HL-60 (cell line): ENCODE measurements at regions not wholly inside any gene's neighbourhood (a gene's known extent, or its start where the extent isn't known, plus 50 kb on each side); places are given as distances from the start of the nearest gene placed in this dataset.

Experiments
- DNase-seq, 2 experiments: peaks; one replicate each; pipeline ENCODE4 v3.0.0-alpha.2; 2010 to 2020; ENCODE audit warnings: low read depth in 1 of 2, low spot score in 1 of 2
- H3K27ac ChIP-seq: fragments of 250-450 bp; sonication (Bioruptor Pico); replicated peaks from 2 replicates; pipeline ENCODE4 v1.5.1; 2020; ENCODE audit warnings: mild to moderate bottlenecking, moderate library complexity
- H3K27me3 ChIP-seq: fragments of 250-450 bp; sonication (Bioruptor Pico); 2 replicates; pipeline ENCODE4 v1.5.1; 2021; ENCODE audit warnings: mild to moderate bottlenecking, moderate library complexity; ENCODE audit not compliant: insufficient read depth, poor library complexity, severe bottlenecking
- H3K4me3 ChIP-seq: replicated peaks from 2 replicates; pipeline ENCODE4 v1.5.1; 2011; ENCODE audit warnings: mild to moderate bottlenecking, control low read depth, low read length; ENCODE audit not compliant: insufficient read depth
- CTCF ChIP-seq: IDR thresholded peaks from one replicate; pipeline ENCODE4 v1.5.1; 2011; ENCODE audit warnings: low read length, control low read depth, inconsistent platforms; ENCODE audit not compliant: insufficient read depth
- GABPA ChIP-seq: IDR thresholded peaks from 2 replicates; pipeline ENCODE4 v1.6.1; 2012; ENCODE audit warnings: low read depth
- POLR2AphosphoS5 ChIP-seq: IDR thresholded peaks from 2 replicates; pipeline ENCODE4 v1.6.1; 2012; ENCODE audit warnings: low read depth
- SPI1 ChIP-seq: IDR thresholded peaks from 2 replicates; pipeline ENCODE4 v1.6.1; 2012; ENCODE audit warnings: low read depth, mild to moderate bottlenecking, borderline replicate concordance
- TF ChIP-seq, protein P1 (sequence below): IDR thresholded peaks from 2 replicates; pipeline ENCODE4 v1.6.1; 2012; ENCODE audit warnings: low read depth; ENCODE audit not compliant: insufficient replicate concordance

- TF ChIP-seq SPI1 (no peak), GABPA (no peak), CTCF (no peak), POLR2AphosphoS5 (no peak)
- TF ChIP-seq, protein P1, sequence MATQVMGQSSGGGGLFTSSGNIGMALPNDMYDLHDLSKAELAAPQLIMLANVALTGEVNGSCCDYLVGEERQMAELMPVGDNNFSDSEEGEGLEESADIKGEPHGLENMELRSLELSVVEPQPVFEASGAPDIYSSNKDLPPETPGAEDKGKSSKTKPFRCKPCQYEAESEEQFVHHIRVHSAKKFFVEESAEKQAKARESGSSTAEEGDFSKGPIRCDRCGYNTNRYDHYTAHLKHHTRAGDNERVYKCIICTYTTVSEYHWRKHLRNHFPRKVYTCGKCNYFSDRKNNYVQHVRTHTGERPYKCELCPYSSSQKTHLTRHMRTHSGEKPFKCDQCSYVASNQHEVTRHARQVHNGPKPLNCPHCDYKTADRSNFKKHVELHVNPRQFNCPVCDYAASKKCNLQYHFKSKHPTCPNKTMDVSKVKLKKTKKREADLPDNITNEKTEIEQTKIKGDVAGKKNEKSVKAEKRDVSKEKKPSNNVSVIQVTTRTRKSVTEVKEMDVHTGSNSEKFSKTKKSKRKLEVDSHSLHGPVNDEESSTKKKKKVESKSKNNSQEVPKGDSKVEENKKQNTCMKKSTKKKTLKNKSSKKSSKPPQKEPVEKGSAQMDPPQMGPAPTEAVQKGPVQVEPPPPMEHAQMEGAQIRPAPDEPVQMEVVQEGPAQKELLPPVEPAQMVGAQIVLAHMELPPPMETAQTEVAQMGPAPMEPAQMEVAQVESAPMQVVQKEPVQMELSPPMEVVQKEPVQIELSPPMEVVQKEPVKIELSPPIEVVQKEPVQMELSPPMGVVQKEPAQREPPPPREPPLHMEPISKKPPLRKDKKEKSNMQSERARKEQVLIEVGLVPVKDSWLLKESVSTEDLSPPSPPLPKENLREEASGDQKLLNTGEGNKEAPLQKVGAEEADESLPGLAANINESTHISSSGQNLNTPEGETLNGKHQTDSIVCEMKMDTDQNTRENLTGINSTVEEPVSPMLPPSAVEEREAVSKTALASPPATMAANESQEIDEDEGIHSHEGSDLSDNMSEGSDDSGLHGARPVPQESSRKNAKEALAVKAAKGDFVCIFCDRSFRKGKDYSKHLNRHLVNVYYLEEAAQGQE = no peak
- DNase-seq = no peak
These were observed 331.3 kb downstream of the KLF5 start for GRCh38 chr13:73390100-73390499.

DNA sequence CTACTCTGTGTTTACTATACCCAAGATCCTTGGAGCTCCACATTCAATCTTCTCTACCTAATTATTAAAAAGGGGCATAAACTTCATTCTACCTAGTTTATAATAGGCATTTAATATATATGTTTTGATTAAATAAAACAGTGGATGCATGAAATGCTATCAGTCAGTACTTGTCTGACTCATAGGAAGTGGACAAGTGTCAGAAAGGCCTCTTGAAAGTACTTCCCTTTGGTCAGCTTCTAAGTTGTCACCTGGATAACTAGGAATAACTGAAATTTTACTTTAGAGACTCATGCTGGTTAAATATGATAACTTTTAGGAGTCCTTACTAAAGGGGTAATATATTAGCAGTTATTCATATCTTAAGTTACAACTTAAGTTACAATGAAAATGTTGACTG is 329.8 kb downstream of the KLF5 start:
- TF ChIP-seq CTCF (no peak), SPI1 (no peak), GABPA (no peak), POLR2AphosphoS5 (no peak)
- TF ChIP-seq, protein P1 = no peak
- H3K27ac ChIP-seq = no peak overlapping the region

More at GRCh38 chr13:73390100-73390499, 331.3 kb downstream of the KLF5 start:
- Histone ChIP-seq H3K4me3 (no peak overlapping the region), H3K27ac (no peak overlapping the region), H3K27me3 (peaks cover 2% of the 10 kb centered on the region)

GRCh38 chr13:73387318-73387717 is 328.5 kb downstream of the KLF5 start:
- no peak for DNase-seq
- no peak for TF ChIP-seq SPI1
- TF ChIP-seq, protein P1 = no peak
- no peak for TF ChIP-seq GABPA
- no peak for TF ChIP-seq CTCF
- Histone ChIP-seq H3K27me3 (no peaks in the 10 kb centered on the region), H3K4me3 (no peak overlapping the region), H3K27ac (no peak overlapping the region)

More for the DNA sequence above, 329.8 kb downstream of the KLF5 start:
- Histone ChIP-seq H3K27me3 (no peaks in the 10 kb centered on the region), H3K4me3 (no peak overlapping the region)
- DNase-seq = no peak
